HG02642 (cell line): ENCODE measurements at regions not wholly inside any gene's neighbourhood (a gene's known extent, or its start where the extent isn't known, plus 50 kb on each side); places are given as distances from the start of the nearest gene placed in this dataset.

Source experiments
- ATAC-seq: cut with Tn5 transposase; IDR thresholded peaks from one replicate; pipeline ENCODE4 v1.9.1; 2021; ENCODE audit warnings: mild to moderate bottlenecking; ENCODE audit not compliant: unreplicated experiment, poor library complexity

DNA sequence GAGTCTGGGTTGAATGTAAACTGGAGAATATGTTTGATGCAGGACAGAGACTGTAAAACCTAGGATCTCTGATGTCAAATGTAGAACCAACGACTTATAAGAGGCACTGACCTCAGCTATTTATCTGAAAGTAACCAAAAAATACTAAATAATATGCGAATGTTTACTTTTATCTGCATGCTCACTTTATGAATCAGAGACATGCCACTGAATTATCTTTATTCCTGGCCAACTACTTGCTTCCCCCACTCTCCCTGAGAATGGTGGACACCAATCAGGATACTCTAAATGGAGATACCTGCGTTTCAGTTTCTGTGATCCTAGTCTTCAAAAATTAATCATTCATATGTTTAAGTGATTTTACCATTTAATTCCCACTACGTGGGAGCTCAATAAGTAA lies 1038.4 kb upstream of the PABPC4L start:
- no peak for ATAC-seq

DNA sequence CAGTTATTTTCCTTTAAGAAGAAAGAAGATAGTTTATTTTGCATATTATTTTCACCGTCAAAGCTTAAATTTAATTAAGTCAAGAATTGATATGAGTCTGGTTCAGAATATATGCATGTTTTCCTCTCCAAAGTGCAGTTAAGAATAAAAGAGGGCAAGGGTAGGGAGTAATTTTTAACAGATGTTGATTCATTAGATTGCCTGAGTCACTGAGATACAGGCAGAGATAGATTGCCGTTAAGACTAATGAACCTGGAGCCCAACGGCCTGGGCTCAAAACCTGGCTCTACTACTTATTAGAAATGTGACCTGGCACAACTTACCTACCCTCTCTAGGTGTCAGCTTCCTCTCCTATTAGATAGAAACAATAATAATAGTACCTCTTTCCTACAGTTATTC lies 1037.4 kb upstream of the PABPC4L start:
- no peak for ATAC-seq

DNA sequence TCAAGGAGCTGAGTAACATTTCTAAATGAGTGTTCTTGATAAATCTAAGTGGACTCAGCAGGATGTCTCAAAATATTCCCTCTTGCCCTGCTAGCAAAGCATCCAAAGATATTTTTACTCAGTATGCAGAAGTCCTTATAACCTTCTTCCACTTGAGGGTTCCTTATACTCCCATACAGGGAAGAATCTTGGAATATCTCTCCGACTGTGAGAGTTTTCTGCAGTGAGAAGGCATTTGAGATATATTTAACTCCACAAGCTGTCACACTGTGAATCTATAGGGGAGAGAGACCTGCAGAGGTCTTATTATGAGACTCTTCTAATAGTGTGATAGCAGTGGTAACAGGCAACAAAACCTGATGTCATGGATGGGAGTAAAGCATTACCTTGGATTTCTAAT lies 1034.5 kb upstream of the PABPC4L start:
- ATAC-seq = no peak

DNA sequence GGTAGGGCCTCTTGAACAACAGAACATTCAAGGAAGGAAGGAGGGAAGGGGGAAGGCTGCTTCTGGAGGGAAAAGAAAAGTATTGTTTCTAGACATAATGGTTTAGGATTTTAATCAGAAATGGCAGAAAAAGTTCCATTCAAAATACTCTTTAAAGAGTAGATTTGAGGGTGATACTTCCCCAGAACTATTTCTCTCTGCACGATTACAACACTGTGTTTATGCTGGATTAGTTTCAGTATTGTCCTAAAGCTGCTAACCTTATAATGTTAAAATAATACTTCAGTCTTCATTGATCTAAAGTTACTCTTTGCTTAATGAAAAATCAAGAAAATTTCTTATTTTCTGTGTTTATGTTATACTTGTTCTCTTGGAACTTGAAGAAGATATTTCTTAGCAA lies 1026.3 kb upstream of the PABPC4L start:
- no peak for ATAC-seq

DNA sequence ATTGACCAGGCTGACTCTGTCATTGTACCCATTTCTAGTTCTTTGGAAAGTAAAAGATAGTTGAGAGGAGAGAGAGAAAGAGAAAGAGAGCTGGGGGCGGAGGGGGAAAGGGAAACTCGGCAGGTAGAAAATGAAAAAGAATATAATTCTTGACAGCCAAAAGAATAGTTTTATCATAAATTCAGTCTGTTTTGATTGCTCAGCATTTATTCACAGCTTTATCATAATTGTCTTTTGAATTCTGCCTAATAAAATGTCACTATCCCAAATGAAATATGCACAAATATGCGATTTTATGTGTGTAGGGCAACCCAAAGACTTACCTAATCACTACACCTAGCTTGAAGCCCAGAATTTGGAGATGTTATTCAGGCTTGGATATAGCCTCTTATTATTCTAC lies 1024.0 kb upstream of the PABPC4L start:
- no peak for ATAC-seq

DNA sequence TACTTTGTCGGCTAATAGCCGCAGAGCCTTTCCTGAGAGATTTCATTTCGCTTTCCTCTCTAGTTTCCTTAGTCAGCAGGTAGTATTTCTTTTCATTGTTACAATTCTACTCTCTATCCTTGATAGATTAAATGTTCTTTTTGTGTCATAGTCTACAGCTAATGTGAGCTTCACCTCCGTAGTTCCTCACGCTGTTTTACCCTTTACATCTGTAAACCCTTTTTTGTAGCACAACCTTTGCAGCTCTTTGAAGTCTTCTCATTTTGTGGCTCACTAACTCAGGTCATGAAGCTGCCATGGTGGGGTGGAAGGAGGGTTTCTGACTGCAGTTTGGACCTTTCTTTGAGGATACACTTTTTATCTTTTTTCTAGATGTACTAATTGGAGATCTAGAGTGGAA lies 1008.8 kb upstream of the PABPC4L start:
- ATAC-seq = no peak

DNA sequence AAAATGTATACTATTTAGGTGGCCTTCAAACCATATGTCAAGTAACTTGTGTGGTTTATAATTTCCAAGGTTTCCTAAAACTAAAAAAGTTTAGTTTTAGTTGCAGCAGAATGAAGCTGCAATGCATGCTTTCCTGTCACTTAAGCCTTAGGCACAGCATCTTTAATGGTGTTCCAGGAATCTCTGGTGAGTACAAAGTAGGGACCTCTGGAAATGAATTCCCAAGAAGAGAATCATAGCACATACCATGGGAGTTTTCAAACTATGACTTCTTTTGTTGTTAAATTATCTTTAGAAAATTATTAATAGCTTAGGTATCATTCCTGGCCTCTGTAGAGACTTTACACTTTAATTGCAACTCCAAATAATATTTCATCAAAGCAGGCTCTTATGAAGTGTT lies 1005.9 kb upstream of the PABPC4L start:
- ATAC-seq = no peak

DNA sequence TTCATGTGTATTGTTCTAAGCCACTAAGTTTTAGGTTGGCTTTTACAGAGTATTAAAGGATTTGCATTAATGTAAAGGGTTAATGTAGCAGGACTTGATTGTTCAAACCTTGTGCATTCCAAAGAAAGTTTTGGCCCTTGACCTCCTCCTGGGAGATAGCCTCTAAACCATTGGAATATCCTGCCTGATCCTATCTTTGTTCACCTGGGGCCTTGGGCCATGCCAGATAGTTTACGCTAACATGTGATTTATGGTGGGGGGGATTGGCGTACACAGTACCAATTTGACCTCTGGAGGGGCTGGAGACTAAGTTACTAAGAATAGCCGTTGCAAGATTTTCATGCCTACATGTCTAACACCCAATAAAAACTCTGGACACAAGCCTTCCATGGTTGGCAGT lies 1002.7 kb upstream of the PABPC4L start:
- no peak for ATAC-seq

DNA sequence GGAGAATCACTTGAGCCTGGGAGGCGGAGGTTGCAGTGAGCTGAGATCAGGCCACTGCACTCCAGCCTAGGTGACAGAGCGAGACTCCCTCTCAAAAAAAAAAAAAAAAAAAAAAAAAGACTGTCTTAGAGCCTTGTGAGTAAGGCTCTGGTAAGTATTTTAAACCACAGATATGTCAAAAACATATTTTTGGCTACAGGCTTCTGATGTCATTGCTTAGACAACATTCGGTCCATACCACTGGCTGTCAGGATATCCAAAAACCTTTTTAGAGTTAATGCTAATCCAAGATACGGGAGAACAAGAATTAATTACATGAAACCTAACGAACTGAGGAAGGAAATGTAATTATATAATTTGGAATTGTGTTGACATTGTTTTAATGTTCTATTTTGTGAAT lies 999.5 kb upstream of the PABPC4L start:
- no peak for ATAC-seq

DNA sequence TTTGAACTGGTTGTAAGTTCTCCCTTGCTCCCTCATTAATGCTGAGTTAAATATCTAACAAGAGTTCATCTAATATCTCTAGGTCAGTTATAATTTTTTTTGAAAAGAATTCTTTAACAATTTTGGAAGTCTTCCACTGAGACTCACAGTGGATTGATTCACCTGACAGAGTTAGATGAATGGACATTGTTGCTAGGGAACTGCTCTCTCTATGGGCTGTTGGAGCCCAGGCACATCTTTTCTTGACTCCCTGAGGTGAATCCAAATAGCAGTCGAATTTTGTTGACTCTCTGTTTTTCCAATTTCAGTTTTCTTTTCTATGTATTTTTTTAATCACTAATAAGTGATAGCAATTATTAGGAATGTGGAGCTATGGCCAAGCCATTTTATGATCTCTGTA lies 996.1 kb upstream of the PABPC4L start:
- ATAC-seq = no peak

DNA sequence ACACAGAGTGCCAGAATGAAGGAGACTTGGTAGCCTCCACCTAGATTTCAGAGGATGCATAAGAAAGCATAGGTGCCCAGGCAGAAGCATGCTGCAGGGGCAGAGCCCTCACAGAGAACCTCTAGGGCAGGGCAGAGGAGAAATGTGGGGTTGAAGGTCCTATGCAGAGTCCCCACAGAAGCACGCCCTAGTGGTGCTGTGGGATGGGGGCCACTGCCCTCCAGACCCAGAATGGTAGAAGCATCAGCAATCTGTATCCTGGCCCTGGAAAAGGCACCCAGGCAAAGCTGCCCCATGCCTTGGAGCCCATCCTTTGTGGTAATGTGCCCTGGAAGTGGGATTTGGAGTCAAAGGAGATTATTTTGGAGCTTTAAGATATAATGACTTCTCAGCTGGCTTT lies 992.9 kb upstream of the PABPC4L start:
- no peak for ATAC-seq

DNA sequence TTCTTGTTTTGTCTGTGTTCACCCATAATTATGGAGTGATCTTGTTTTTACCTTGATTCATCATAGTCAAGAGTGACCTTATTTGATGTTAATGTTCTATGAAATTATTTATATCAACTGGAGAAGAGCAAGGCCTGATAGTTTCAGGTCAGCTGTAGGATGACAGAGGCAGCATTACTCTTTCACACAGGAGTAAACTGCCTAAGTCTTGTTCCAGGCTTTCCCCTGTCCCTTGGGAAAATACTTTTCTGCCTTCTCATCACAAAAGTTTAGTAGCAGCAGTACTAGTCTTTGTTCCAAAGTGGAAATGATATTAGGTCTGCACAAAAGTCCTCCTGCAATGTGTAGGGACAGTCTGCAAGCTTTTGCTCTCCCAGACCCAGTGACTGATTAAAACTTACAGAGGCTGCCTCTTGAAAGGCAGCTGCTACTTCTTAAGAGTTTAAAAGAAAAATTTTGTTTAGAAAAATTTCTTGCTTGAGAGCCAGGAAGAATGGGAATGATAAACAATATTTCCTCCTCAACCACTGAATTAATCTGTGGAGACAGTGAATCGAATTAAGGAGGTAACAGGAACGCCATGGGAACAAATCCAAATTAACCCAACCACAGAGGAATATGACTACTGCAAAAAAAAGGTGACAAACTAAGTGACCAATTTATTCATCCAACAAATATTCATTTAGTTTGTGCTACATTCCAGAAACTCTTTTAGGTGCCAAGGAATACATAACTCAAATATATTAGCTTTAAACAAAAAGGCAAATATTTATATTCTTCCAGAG lies 991.4 kb upstream of the PABPC4L start:
- ATAC-seq = no peak

DNA sequence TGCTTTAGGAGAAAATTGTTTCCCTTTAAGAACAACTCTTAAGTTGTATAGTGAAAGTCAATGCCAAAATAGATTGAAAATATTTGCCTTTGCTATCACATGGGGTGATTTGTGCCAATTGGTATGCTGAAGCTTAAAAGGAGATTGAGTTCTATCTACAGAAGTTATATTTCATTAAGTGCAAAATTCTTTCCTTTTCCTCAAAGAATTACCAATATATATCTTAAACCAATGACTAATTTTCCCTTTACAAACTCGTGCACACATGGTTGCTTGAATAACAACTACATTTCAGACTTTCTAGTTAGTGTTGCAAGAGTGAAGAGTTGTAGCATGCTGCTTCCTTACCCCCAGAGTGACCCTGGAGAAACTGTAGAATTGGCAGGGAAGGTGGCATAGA lies 990.0 kb upstream of the PABPC4L start:
- no peak for ATAC-seq

DNA sequence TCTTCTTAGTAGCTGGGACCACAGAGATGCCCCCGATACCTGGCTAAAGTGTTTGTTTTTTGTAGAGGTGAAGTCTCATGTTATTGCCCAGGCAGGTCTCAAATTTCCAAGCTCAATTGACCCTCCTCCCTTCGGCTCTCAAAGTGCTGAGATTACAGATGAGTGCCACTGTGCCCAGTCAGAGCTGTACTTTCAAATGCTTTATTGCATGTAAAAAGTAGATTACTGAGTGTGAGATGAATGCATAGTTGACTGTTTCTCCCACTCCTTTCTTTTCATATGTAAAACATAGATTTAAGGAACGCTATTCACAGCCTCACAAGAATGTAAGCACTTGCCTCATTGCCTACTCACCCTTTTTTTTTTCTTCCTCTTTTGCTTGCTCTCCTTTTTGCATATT lies 984.4 kb upstream of the PABPC4L start:
- ATAC-seq = no peak

DNA sequence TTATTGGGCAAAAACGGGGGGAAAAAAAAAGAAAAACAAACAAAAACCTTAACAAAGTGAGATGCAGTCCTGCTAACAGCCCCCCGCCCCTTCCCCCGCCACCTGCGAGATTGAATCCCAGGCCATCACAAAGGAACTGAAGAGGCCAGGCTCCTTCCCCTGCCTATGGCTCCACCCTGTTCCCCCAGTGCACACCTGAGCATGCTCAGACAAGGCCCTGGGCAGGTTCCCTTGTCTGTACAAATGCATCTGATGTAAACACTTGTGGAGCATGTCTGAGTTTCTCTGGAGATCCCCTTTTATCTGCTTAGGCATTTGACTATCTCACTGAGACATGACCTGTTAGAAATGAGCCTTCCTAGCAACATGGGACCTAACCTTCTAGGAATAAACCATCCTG lies 983.7 kb upstream of the PABPC4L start:
- ATAC-seq = no peak

DNA sequence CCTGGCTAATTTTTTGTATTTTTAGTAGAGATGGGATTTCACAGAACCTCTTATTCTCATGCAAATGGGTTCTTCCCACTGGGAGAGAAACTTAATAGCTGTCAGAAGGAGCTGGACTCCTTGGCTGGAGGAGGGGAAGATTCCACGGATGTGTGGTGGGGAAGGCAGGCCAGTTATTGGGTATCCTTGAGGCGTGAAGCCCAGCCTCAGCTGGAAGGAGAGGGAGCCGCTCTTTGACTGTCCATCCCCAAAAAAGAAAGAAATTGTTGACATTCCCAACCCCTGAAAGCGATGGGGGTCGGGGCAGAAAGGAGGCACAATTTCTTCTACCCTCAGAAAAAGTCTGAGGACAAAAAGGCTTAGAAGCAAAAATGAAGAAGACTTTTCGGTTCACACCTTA lies 983.1 kb upstream of the PABPC4L start:
- no peak for ATAC-seq

DNA sequence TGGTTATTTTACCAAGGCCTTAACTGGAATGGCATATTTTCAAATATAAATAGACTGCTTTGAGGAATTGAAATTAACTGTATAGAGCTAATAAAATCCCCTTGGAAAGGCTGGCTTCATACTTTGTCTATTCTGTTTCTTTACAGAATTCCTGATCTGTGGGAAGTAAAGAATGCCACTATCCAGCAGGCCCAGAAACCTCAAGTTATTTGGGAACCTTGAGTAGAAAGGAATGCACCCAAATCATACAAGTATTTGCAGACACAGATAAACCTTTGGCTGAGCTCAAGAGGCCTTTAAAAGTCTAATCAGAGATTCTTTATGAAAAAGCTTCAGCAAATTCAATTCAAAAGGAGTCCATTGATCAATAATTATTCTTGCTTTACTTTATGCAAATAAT lies 975.7 kb upstream of the PABPC4L start:
- ATAC-seq = no peak

DNA sequence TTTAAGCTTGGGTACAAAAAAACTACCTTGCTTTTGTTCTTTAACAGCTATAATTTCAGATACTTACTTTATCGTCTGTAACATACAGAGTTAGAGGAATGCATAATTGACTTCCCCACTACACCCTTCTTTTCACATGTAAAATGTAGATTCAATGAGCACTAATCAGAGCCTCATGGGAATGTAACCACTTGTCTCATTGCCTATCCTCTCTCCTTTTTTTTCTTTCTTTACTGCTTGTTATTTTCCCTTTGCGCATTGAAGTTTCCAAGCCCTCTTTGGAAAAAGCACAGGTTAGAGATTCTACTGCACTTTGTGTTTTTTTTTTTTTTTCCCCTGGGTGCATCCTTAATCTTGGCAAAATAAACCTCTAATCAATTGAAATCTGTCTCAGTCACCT lies 965.1 kb upstream of the PABPC4L start:
- ATAC-seq = no peak

DNA sequence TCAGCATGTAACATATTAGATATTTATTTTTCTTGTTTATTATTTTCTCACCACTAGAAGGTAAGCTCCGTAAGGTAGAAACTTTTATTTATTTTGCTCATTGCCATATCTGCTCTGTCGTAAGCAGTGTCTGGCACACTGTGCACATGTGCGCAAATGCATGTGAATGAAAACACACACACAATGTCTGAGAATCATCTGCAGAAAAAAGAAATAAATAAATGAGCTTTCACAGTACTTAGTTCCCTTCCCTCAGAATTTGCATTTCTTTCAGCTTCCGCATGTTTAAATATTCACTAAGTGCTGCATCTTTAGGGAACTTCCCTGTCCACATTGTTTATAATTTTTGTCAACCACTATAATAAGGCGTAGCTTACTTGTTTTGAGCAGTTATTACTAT lies 963.0 kb upstream of the PABPC4L start:
- ATAC-seq = no peak

DNA sequence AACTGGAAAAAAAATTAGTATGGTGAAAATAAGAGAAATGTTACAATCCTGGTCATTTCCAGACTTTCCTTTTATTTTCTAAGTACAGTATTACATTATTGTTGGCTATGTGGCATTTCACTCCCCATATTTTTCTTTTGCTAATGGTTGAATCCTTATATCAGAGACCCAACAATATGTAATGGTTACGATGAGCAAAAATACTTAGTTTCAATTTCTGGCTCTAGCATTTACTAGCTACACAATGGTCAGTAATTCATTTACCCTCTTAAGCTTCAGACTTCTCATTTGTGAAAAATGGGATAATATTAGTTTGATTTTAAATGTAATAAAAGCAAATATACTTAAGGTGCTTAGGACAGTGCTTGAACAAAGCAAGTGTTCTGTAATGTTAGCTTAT lies 942.9 kb upstream of the PABPC4L start:
- no peak for ATAC-seq

DNA sequence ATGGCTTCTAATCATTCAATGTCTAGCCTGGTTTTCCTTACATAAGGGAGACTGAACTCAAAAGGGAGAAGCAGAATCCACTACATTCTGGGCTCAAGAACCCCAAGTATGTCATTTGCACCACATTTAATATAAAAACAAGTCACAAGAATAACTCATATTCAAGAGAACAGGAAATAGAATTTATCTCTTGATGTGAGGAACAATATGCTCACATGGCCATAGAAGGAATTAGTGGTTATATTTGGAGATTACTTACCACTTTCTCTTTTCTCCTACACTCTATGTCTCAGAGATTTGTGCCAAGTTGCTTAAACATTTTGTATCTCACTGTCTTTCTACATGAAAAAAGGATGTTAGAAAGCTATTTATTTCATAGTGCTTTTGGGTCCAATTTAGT lies 922.6 kb upstream of the PABPC4L start:
- ATAC-seq = no peak

DNA sequence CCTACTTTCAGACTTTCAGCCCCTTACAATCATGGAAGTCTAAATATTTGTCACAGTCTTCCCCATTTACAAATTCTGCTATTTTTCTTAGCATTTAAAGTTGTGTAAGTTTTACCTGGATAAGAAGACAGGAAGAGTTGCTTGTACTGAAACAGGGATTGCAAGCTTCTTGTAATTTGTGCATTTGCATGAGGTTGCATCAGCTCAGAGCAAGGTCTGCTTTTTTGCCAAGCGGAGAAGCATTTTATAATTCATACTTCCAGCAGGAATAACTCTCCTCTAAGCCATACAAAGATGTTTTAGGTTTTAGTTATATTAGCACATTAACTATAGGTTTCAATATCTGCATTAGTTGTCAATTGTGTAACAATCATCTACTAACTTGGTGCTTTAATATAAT lies 922.0 kb upstream of the PABPC4L start:
- no peak for ATAC-seq

DNA sequence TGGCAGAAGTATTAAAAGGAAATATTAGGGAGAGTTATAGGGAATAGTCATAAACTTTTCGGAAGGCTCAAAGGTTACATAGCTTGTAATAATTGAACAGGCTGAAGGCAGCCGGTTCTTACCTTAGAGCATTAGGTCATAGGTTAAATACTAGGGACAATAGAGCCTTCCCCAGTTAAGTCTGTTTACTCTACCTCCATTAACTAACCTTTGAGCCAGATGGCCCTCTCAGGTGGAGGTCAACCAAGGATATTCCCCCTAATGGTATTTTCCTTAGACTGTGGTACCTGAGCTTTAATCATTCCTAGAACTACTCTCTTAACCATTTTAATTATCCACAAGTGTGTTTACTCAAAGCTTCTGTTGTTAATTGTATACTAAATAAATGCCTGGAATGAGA lies 920.9 kb upstream of the PABPC4L start:
- no peak for ATAC-seq
